Body of pancreas (tissue), 4 donors: ENCODE measurements at regions not wholly inside any gene's neighbourhood (a gene's known extent, or its start where the extent isn't known, plus 50 kb on each side); places are given as distances from the start of the nearest gene placed in this dataset.

Experiments
- ATAC-seq: fragments of 150-250 bp; one replicate; pipeline ENCODE4 v1.9.1; 2016
- DNase-seq, 4 donors: peaks; one replicate each; pipeline ENCODE4 v3.0.0-alpha.2; 2019
- H3K27ac ChIP-seq, 4 donors: fragments of 200-600 bp; sonication (generic); 1 replicate in 3 of 4; 2 replicates in 1 of 4; pipeline versions ENCODE4 v1.5.1 to v1.6.1; 2016 to 2019; ENCODE audit warnings: mild to moderate bottlenecking in 1 of 4, mixed read lengths in 1 of 4, moderate library complexity in 1 of 4
- H3K27me3 ChIP-seq, 2 donors: fragments of 200-600 bp; sonication (generic); one replicate each; pipeline ENCODE4 v1.6.0; 2016; ENCODE audit warnings: mild to moderate bottlenecking in 1 of 2
- H3K36me3 ChIP-seq, 2 donors: fragments of 200-600 bp; sonication (generic); replicated peaks in 1 of 2; 2 replicates each; pipeline ENCODE4 v1.5.1; 2016; ENCODE audit warnings: low read depth in 2 of 2; ENCODE audit not compliant: insufficient read depth in 1 of 2
- H3K4me1 ChIP-seq: fragments of 200-600 bp; sonication (generic); one replicate; pipeline ENCODE4 v1.6.0; 2016
- H3K4me3 ChIP-seq, 2 donors: fragments of 200-600 bp; sonication (generic); 1 replicate in 1 of 2; 2 replicates in 1 of 2; pipeline ENCODE4 v1.5.1; 2016 to 2019
- H3K9me3 ChIP-seq, 3 donors: fragments of 200-600 bp; sonication (generic); 1 replicate in 2 of 3; 2 replicates in 1 of 3; pipeline ENCODE4 v1.5.1; 2016
- POLR2A ChIP-seq, 3 donors: fragments of 450-650 bp; IDR thresholded peaks; one replicate each; pipeline ENCODE4 v1.6.1; 2016; ENCODE audit warnings: antibody characterized with exemption in 3 of 3, mild to moderate bottlenecking in 2 of 3
- WGBS, 2 donors: methylation state at CpG; one replicate each; pipeline ENCODE4 v1.1.5; 2017; 5-methylcytosine and 5-hydroxymethylcytosine counted together
- intact Hi-C: fragments of 100-400 bp; cut with DNase I; formaldehyde crosslinking; loops from one replicate; pipeline ENCODE4 v1.15.1; 2023
- TF ChIP-seq, protein P1 (sequence below), 7 experiments: fragments of 450-650 bp in 4 of 7; fragments of 200-600 bp in 3 of 7; sonication (generic) in 3 of 7; IDR thresholded peaks; one replicate each; pipeline ENCODE4 v1.5.1; 2016 to 2019; ENCODE audit warnings: antibody characterized with exemption in 7 of 7

DNA sequence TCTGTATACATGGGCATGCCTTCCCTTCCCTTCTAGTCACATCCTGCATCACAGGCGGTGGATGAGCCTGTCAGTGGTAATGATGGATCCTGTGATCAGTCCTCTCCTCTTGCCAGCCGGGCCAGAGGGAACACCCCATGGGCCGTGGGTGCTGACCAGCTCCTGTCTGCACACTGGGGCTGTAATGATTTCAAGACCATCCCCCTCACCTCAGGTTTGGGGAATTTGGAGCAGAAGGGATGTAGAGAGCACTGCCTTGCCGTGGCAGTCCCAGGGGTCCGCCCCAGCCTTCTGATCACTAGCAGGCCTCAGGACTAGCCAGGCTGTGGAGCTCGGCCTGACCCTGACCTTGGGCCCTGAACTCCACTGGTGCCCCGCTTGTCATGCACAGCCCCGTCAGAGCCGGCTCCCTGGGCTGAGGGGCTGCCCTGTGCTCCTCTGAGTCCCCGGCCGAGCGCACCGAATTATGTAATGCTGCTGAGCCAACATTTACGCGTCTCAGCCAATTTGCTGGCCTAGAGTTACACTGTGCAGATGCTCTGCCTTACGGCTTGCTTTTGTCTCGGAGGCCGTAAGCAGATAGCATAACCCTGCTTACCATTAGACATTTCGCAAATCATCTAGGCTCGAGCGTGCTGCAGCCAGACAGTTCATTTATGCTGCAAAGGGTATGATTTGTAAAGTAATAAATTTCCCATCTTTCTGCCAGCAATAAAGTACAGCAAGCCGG lies 155.3 kb downstream of the MACROH2A1 start:
- no peak overlapping the region for H3K27ac ChIP-seq
- DNase-seq (peak; percentile 15 to 40 (median 22)), ATAC-seq (peak; percentile 38)
- intact Hi-C loops, result no loop called here
- TF ChIP-seq, protein P1, sequence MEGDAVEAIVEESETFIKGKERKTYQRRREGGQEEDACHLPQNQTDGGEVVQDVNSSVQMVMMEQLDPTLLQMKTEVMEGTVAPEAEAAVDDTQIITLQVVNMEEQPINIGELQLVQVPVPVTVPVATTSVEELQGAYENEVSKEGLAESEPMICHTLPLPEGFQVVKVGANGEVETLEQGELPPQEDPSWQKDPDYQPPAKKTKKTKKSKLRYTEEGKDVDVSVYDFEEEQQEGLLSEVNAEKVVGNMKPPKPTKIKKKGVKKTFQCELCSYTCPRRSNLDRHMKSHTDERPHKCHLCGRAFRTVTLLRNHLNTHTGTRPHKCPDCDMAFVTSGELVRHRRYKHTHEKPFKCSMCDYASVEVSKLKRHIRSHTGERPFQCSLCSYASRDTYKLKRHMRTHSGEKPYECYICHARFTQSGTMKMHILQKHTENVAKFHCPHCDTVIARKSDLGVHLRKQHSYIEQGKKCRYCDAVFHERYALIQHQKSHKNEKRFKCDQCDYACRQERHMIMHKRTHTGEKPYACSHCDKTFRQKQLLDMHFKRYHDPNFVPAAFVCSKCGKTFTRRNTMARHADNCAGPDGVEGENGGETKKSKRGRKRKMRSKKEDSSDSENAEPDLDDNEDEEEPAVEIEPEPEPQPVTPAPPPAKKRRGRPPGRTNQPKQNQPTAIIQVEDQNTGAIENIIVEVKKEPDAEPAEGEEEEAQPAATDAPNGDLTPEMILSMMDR (IDR thresholded peaks at IDR 0.05), result no peak
- no peak for TF ChIP-seq POLR2A (IDR thresholded peaks at IDR 0.05)
- H3K9me3 ChIP-seq, result no peaks in the 10 kb centered on the region
- no peaks in the 10 kb centered on the region for H3K27me3 ChIP-seq
- no peaks in the 10 kb centered on the region for H3K4me1 ChIP-seq
- 77 to 87% methylated on average over 15 to 22 of the region's 22 CpGs for WGBS, 2 donors
- H3K36me3 ChIP-seq, result no peaks in the 10 kb centered on the region
- H3K4me3 ChIP-seq, result no peak overlapping the region

DNA sequence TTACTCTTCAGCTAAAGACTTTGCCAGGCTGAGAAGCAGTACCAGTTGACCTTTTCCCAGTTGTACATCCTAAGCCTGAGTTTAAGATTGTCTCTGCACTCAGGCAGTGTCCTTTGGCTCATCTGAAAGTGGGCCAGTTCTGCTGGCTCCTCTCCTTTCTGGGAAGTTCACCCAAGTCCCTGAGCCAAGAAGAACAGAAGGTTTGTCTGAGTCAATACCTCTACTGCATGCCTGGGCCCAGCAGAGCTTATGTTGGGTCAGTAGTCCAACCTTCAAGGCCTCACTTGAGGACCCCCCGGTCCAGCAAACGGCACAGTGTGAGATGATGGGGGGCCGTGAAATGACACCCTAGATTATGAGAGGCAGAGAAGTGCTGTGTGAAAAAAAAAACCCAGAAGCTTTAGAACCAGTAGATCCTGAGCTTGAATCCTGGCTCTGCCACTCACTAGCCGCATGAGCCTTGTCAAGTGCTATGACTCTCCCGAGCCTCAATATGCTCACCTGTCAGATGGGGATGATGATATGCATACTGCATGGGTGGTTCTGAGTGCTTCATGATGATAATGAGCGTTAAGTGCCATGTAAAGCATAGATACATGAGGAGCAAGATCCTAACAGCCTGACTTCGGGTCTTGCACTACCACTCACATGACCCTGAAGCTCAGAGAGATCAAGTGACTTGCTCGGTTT lies 156.0 kb downstream of the MACROH2A1 start:
- TF ChIP-seq, protein P1 (IDR thresholded peaks at IDR 0.05), result no peak
- no peak for TF ChIP-seq POLR2A (IDR thresholded peaks at IDR 0.05)
- intact Hi-C loops, result no loop called here
- Histone ChIP-seq H3K36me3 (no peaks in the 10 kb centered on the region), H3K4me1 (no peaks in the 10 kb centered on the region), H3K27ac (no peak overlapping the region), H3K4me3 (no peak overlapping the region), H3K9me3 (no peaks in the 10 kb centered on the region), H3K27me3 (no peaks in the 10 kb centered on the region)
- WGBS, 2 donors, result 62 to 74% methylated on average over 8 of the region's 8 CpGs
- ATAC-seq (no peak), DNase-seq (peak in 2 of 4 donors; percentile 13 to 21)

DNA sequence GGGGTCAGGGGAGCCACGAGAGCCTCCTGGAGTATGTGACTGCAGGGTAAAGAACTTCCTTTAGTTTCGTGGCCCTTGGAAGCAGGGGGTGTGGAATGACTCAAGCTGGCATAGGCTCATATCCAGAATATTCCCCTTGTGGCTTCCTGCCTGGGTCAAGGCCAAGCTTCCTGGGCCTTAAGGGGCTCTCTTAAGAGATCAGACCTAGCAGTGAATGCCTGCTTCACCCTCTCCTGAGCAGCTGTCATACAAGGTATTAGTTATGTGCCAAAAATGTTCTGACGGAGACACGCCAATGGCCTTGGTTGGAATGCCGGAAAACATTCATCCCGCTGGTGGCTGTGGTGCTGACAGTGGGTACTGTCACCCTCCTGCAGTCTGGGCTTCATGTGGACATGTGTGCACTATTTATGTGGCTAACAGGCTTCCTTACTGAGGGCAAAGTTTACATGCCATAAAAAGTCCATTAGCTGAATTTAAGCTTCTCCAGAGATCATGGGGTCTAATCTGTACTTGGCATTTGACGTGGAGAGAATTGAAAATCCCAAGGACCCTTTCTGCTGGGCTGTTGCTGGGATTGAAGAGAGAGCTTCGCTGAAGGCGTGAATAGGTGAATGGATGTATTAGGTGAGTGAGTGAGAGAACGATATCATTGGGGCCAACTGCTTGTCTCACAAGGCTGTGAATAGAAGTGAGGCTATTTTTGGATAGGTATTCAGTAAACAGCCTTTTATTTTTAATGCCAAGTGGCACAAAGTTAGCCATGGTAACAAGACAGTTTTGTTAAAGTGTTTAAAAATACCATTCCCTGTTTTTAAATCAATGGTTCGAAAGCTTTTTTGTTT lies 156.8 kb downstream of the MACROH2A1 start:
- no peaks in the 10 kb centered on the region for H3K4me1 ChIP-seq
- no peak for TF ChIP-seq POLR2A (IDR thresholded peaks at IDR 0.05)
- TF ChIP-seq, protein P1 (IDR thresholded peaks at IDR 0.05), result no peak
- no peaks in the 10 kb centered on the region for H3K36me3 ChIP-seq
- WGBS, 2 donors, result 80% methylated on average over 11 of the region's 11 CpGs
- ATAC-seq (no peak), DNase-seq (peak in 1 of 4 donors; percentile 3)
- H3K9me3 ChIP-seq, result no peaks in the 10 kb centered on the region
- H3K27me3 ChIP-seq, result no peaks in the 10 kb centered on the region
- intact Hi-C loops, result no loop called here
- no peak overlapping the region for H3K4me3 ChIP-seq
- no peak overlapping the region for H3K27ac ChIP-seq

DNA sequence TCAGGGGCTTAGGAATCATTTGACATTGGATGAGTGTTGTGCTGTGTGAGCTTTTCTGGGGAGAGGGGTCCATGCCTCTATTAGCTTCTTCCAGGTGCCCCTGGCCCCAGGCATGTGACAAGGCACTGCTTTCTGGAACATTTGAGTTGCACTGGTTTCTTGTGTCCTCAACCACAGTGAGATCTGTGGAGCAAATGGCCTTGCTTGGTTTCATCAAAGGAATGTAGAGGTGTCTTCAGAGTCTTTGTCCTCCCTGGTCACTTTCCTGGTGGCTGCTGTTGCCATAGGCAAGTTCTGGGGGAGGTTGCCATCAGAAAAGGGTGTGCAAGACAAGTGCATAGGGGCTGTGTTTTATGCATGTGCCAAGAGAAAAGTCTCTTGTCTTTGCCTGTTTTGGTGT lies 157.5 kb downstream of the MACROH2A1 start:
- ATAC-seq, result no peak
- Histone ChIP-seq H3K9me3 (no peaks in the 10 kb centered on the region), H3K27ac (no peak overlapping the region), H3K4me3 (no peak overlapping the region), H3K4me1 (no peaks in the 10 kb centered on the region), H3K27me3 (no peaks in the 10 kb centered on the region), H3K36me3 (no peaks in the 10 kb centered on the region)
- DNase-seq, result peak in 1 of 4 donors; percentile 2
- TF ChIP-seq, protein P1 (IDR thresholded peaks at IDR 0.05), result no peak
- no peak for TF ChIP-seq POLR2A (IDR thresholded peaks at IDR 0.05)
- intact Hi-C loops, result no loop called here
